Sciatic nerve (tissue), 2 donors: ENCODE measurements at regions not wholly inside any gene's neighbourhood (a gene's known extent, or its start where the extent isn't known, plus 50 kb on each side); places are given as distances from the start of the nearest gene placed in this dataset.
"Not testable (repeated sequence)": the region's sequence is repeated elsewhere in the genome, so short reads cannot be mapped to it uniquely, and the experiment has no call there.

Experiments
- ATAC-seq: fragments of 200-7000 bp; cut with Tn5 transposase; one replicate; pipeline ENCODE4 v1.9.1; 2020; ENCODE audit warnings: mild to moderate bottlenecking, moderate library complexity
- DNase-seq: peaks from one replicate; pipeline ENCODE4 v3.0.0-alpha.2; 2020; ENCODE audit warnings: low spot score
- intact Hi-C: fragments of 100-400 bp; cut with DNase I; formaldehyde crosslinking; loops from one replicate; pipeline ENCODE4 v1.14.2; 2022
- donor health status: DM: no; HTN: no; CAD: no.
- donor health status: DM: no; HTN: no; CAD: no.

- ATAC-seq (no peak), DNase-seq (no peak)
- intact Hi-C loops = no loop called here
These were observed 1611.4 kb upstream of the FLRT2 start for GRCh38 chr14:83918546-83918945.

GRCh38 chr14:83919675-83920074, 1610.3 kb upstream of the FLRT2 start:
- DNase-seq, intact Hi-C loops, ATAC-seq: not testable (repeated sequence)

DNA sequence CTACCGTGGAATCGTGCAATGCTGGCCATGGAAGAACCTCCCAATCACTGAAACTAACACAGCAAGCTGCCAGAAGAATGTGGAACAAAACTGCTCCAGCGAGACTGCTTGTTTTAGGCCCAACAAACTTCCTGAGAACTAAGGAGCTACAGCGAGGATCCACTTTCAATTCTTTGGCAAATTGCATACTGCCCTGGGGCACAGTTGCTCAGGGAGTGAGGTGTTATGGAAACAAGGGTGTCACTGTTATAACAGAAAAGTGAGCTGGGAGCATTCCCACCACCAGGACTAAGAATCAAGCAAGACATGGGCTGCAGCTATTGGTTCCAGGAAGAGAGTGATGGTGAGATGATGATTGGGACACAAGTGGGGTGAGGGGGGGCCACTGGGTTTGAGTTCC, 1606.1 kb upstream of the FLRT2 start:
- intact Hi-C loops = no loop called here
- DNase-seq = no peak
- no peak for ATAC-seq

DNA sequence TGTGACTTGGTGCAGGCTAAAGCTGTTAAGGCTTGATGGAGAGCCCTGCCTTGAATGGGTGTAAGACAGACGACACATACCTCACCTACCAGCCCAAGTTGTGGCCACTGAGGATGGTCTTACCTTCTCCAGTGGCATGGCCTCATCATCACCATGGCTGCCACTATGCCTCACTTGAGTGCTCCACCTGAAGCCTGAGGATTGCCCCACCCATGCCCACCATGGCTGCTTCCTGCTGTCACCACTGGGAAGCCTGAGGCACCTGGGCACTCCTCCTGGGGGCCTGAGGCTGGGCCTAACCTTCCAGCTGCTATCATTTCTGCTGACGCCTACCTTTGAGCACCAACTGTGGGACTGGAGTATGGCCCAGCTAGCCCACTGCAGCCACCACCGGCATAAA, 1605.7 kb upstream of the FLRT2 start:
- ATAC-seq (no peak), DNase-seq (no peak)
- intact Hi-C loops = no loop called here

- intact Hi-C loops = no loop called here
- ATAC-seq (no peak), DNase-seq (no peak)
These were observed 1589.7 kb upstream of the FLRT2 start for GRCh38 chr14:83940253-83940652.

GRCh38 chr14:83958359-83958758, 1571.6 kb upstream of the FLRT2 start:
- intact Hi-C loops = no loop called here
- ATAC-seq (no peak), DNase-seq (no peak)

- intact Hi-C loops = no loop called here
- DNase-seq (no peak), ATAC-seq (no peak)
These were observed 1569.0 kb upstream of the FLRT2 start for GRCh38 chr14:83960832-83961512.

GRCh38 chr14:83969998-83970397, 1559.9 kb upstream of the FLRT2 start:
- intact Hi-C loops = no loop called here
- DNase-seq (no peak), ATAC-seq (no peak)

DNA sequence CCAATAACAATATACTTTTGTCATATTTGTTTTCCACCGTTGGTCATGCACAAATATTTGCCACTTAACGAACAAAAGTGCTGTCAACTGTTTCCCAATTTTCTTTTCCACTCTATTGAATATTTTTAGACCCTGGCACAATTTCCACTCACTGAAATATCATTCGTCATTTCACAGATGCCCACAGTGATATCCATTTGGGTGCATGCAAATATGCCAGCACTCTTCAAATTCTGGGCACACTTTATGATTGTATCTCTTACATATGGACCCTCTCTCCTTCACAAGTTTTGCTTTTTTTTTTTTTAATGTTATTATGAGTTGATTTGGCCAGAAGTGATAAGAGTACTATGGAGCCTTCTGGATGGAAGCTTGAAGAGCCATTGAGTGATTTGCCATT, 1557.3 kb upstream of the FLRT2 start:
- ATAC-seq (no peak), DNase-seq (no peak)
- intact Hi-C loops = no loop called here

- ATAC-seq (no peak), DNase-seq (no peak)
- intact Hi-C loops = no loop called here
These were observed 1555.2 kb upstream of the FLRT2 start for GRCh38 chr14:83974647-83975163.

GRCh38 chr14:83975435-83975834, 1554.5 kb upstream of the FLRT2 start:
- intact Hi-C loops = no loop called here
- peak; percentile 60 for ATAC-seq
- no peak for DNase-seq

GRCh38 chr14:83975841-83976770, 1553.8 kb upstream of the FLRT2 start:
- ATAC-seq (peak; percentile 86), DNase-seq (no peak)
- intact Hi-C loops = no loop called here

GRCh38 chr14:83977583-83977982, 1552.4 kb upstream of the FLRT2 start:
- DNase-seq (no peak), ATAC-seq (no peak)
- intact Hi-C loops = no loop called here

- ATAC-seq = not testable (repeated sequence)
These were observed 1548.2 kb upstream of the FLRT2 start for GRCh38 chr14:83981676-83982258.

DNA sequence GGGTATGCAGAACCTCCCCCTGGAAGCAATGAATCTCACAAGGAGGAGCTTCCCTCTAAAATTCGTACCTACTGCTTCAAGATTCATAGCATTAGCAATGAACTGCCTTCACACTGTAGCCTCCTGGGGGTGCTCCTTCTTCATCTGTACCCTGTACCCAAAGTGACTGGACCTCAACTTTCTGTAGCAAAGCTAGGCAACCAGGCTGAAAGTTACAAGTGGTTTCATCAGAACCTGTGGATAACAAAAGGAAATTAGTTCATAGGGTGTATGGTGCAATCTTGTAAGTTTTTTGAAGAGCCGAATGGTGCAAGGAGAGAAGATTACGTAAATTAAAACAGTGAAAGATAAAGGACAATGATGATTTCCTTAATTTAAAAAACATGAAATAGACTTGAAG, 1541.7 kb upstream of the FLRT2 start:
- ATAC-seq (no peak), DNase-seq (no peak)
- intact Hi-C loops = no loop called here

More at GRCh38 chr14:83981676-83982258, 1548.2 kb upstream of the FLRT2 start:
- intact Hi-C loops, DNase-seq: not testable (repeated sequence)

- DNase-seq (no peak), ATAC-seq (no peak)
- intact Hi-C loops = no loop called here
These were observed 1538.3 kb upstream of the FLRT2 start for GRCh38 chr14:83991666-83992065.

GRCh38 chr14:83992857-83993256, 1537.1 kb upstream of the FLRT2 start:
- intact Hi-C loops = no loop called here
- DNase-seq = no peak
- ATAC-seq = no peak

DNA sequence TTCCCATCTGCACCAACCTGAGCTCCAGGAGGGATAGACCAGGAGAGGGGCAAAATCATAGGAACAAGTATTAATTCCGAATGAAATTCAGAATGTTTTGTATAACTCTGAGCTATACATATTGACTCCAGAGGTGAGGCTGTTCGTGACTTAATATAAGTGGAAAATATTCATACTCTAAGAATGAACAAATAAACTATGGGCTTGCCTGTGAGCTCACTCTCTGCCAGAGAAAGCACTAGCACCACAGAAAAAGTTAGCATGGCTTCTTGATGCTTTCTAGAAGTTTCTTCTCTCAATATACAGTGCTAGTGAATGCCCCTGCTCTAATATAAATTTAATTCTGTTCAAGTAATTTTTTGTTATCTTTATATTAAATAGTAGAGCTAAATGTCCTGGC, 1536.4 kb upstream of the FLRT2 start:
- DNase-seq (no peak), ATAC-seq (no peak)
- intact Hi-C loops = no loop called here

- no peak for DNase-seq
- intact Hi-C loops = no loop called here
- no peak for ATAC-seq
These were observed 1535.9 kb upstream of the FLRT2 start for GRCh38 chr14:83994020-83994419.

DNA sequence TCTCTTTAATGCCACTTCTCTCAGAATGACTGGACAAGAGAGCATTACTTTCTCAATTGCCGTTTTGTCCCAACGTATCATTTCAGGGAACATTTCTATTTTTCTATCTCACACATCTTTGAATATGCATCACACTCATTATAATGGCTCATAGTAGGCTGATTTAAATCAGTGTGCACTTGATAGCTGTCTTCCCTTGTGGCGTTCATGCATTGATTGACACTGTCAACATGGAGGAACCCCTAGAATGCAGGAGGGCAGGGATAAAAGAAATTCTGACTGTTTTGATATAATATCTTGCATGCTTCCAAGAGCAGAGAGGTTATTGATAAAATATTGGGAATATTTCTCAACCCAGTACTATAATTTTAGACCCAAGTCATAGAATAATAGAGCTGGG, 1528.9 kb upstream of the FLRT2 start:
- DNase-seq = no peak
- no peak for ATAC-seq
- intact Hi-C loops = no loop called here
